GM12878 (cell line): ENCODE measurements at regions not wholly inside any gene's neighbourhood (a gene's known extent, or its start where the extent isn't known, plus 50 kb on each side); places are given as distances from the start of the nearest gene placed in this dataset.

Source experiments
- CREB1 ChIP-seq: IDR thresholded peaks from 2 replicates; pipeline ENCODE4 v1.6.1; 2012; ENCODE audit warnings: low read depth, mild to moderate bottlenecking, inconsistent platforms
- EZH2 ChIP-seq: IDR thresholded peaks from 2 replicates; pipeline ENCODE4 v1.6.1; 2012; ENCODE audit warnings: low read depth, mild to moderate bottlenecking, control low read depth, inconsistent platforms, low read length, borderline replicate concordance; ENCODE audit not compliant: control insufficient read depth
- FOS ChIP-seq: IDR thresholded peaks from 3 replicates; pipeline ENCODE4 v1.6.1; 2011; ENCODE audit warnings: borderline replicate concordance; ENCODE audit not compliant: insufficient read length; ENCODE audit errors: extremely low read depth
- JUNB ChIP-seq: IDR thresholded peaks from 2 replicates; pipeline ENCODE4 v1.6.1; 2016; ENCODE audit warnings: antibody characterized with exemption, mild to moderate bottlenecking
- POLR2AphosphoS5 ChIP-seq: IDR thresholded peaks from 2 replicates; pipeline ENCODE4 v1.6.1; 2011; ENCODE audit warnings: mild to moderate bottlenecking, low read length, inconsistent platforms
- SREBF2 ChIP-seq: IDR thresholded peaks from 2 replicates; pipeline ENCODE4 v1.6.1; 2012; ENCODE audit warnings: mild to moderate bottlenecking, low read length
- YBX1 ChIP-seq: fragments of 450-650 bp; IDR thresholded peaks from 2 replicates; pipeline ENCODE4 v1.6.1; 2016; ENCODE audit warnings: antibody characterized with exemption
- TF ChIP-seq, protein P1 (sequence below): fragments of 450-650 bp; IDR thresholded peaks from 2 replicates; pipeline ENCODE4 v1.6.1; 2017; ENCODE audit warnings: antibody characterized with exemption, mild to moderate bottlenecking, moderate library complexity
- TF ChIP-seq, protein P2 (sequence below): fragments of 450-650 bp; IDR thresholded peaks from 2 replicates; pipeline ENCODE4 v1.6.1; 2016; ENCODE audit warnings: mild to moderate bottlenecking, moderate library complexity, borderline replicate concordance
- TF ChIP-seq, protein P3 (sequence below), 3 experiments: IDR thresholded peaks in 2 of 3; conservative IDR thresholded peaks in 1 of 3; 2 replicates each; pipeline ENCODE4 v1.5.1; 2011; ENCODE audit warnings: low read depth in 3 of 3, low read length in 3 of 3, mild to moderate bottlenecking in 3 of 3, control low read depth in 2 of 3, moderate library complexity in 2 of 3, inconsistent platforms in 1 of 3, mixed read lengths in 1 of 3; ENCODE audit not compliant: control insufficient read depth in 2 of 3, insufficient read depth in 1 of 3; ENCODE audit errors: extremely low read depth in 1 of 3

DNA sequence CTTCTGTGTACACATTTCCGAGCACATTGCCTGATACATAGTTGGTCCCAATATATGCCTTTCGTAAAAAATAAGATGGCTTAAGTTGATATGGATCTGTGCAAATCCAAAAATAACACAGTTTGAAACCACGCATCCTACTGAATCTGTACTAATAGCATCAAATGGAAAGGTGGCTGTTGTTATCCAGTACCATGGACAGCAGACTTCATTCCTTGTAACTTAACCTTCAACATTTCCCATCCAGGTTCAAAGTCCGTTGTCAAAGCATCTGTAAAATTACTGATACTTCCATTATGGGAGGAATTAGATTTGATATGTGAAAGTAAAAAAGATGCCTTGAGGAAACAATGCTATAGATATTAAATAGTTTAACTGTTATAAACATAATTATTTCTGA, 65.5 kb upstream of the C3orf49 start:
- TF ChIP-seq YBX1, result no peak
- TF ChIP-seq, protein P1, sequence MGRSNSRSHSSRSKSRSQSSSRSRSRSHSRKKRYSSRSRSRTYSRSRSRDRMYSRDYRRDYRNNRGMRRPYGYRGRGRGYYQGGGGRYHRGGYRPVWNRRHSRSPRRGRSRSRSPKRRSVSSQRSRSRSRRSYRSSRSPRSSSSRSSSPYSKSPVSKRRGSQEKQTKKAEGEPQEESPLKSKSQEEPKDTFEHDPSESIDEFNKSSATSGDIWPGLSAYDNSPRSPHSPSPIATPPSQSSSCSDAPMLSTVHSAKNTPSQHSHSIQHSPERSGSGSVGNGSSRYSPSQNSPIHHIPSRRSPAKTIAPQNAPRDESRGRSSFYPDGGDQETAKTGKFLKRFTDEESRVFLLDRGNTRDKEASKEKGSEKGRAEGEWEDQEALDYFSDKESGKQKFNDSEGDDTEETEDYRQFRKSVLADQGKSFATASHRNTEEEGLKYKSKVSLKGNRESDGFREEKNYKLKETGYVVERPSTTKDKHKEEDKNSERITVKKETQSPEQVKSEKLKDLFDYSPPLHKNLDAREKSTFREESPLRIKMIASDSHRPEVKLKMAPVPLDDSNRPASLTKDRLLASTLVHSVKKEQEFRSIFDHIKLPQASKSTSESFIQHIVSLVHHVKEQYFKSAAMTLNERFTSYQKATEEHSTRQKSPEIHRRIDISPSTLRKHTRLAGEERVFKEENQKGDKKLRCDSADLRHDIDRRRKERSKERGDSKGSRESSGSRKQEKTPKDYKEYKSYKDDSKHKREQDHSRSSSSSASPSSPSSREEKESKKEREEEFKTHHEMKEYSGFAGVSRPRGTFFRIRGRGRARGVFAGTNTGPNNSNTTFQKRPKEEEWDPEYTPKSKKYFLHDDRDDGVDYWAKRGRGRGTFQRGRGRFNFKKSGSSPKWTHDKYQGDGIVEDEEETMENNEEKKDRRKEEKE, result no peak
- TF ChIP-seq POLR2AphosphoS5, result no peak
- TF ChIP-seq EZH2, result no peak
- no peak for TF ChIP-seq SREBF2
- no peak for TF ChIP-seq CREB1
- TF ChIP-seq, protein P2, sequence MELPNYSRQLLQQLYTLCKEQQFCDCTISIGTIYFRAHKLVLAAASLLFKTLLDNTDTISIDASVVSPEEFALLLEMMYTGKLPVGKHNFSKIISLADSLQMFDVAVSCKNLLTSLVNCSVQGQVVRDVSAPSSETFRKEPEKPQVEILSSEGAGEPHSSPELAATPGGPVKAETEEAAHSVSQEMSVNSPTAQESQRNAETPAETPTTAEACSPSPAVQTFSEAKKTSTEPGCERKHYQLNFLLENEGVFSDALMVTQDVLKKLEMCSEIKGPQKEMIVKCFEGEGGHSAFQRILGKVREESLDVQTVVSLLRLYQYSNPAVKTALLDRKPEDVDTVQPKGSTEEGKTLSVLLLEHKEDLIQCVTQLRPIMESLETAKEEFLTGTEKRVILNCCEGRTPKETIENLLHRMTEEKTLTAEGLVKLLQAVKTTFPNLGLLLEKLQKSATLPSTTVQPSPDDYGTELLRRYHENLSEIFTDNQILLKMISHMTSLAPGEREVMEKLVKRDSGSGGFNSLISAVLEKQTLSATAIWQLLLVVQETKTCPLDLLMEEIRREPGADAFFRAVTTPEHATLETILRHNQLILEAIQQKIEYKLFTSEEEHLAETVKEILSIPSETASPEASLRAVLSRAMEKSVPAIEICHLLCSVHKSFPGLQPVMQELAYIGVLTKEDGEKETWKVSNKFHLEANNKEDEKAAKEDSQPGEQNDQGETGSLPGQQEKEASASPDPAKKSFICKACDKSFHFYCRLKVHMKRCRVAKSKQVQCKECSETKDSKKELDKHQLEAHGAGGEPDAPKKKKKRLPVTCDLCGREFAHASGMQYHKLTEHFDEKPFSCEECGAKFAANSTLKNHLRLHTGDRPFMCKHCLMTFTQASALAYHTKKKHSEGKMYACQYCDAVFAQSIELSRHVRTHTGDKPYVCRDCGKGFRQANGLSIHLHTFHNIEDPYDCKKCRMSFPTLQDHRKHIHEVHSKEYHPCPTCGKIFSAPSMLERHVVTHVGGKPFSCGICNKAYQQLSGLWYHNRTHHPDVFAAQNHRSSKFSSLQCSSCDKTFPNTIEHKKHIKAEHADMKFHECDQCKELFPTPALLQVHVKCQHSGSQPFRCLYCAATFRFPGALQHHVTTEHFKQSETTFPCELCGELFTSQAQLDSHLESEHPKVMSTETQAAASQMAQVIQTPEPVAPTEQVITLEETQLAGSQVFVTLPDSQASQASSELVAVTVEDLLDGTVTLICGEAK, result no peak
- TF ChIP-seq FOS, result no peak
- no peak for TF ChIP-seq JUNB
- TF ChIP-seq, protein P3, sequence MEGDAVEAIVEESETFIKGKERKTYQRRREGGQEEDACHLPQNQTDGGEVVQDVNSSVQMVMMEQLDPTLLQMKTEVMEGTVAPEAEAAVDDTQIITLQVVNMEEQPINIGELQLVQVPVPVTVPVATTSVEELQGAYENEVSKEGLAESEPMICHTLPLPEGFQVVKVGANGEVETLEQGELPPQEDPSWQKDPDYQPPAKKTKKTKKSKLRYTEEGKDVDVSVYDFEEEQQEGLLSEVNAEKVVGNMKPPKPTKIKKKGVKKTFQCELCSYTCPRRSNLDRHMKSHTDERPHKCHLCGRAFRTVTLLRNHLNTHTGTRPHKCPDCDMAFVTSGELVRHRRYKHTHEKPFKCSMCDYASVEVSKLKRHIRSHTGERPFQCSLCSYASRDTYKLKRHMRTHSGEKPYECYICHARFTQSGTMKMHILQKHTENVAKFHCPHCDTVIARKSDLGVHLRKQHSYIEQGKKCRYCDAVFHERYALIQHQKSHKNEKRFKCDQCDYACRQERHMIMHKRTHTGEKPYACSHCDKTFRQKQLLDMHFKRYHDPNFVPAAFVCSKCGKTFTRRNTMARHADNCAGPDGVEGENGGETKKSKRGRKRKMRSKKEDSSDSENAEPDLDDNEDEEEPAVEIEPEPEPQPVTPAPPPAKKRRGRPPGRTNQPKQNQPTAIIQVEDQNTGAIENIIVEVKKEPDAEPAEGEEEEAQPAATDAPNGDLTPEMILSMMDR (IDR thresholded peaks at IDR 0.05 in 2 of 3, conservative IDR thresholded peaks at IDR 0.05 in 1 of 3; ENCODE audit: control insufficient read depth in 2 of 3, extremely low read depth in 1 of 3, insufficient read depth in 1 of 3, low read depth in 3 of 3, low read length in 3 of 3), result no peak
